ENCODE measurements at regions not wholly inside any gene's neighbourhood (a gene's known extent, or its start where the extent isn't known, plus 50 kb on each side); places are given as distances from the start of the nearest gene placed in this dataset.

- TF ChIP-seq CTCF (IDR thresholded peaks at IDR 0.05) (no peak), POLR2AphosphoS5 (IDR thresholded peaks at IDR 0.05) (no peak)
Observed at GRCh38 chr3:16066975-16067374, 107.5 kb upstream of the GALNT15 start.

All from prostate gland (tissue), 2 donors.